ENCODE measurements at regions not wholly inside any gene's neighbourhood (a gene's known extent, or its start where the extent isn't known, plus 50 kb on each side); places are given as distances from the start of the nearest gene placed in this dataset.

DNA sequence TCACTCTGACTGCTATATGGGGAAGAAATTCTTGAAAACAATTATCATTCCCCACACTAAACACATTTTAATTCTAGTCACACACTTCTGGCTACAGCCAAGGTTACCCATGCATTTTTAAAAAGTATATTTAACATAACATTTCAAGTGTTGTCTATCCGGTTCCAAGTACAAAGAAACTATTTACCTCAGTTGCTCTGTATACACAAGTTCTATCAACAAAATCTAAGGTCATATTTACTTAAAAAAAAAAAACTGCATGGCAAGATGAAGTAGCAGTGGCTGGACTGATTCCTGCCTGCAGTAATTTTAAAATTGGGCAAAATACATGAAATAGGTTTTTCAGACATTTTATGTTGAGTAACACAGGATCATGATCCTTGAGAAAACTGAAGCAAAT lies 155.9 kb upstream of the TOM1L1 start:
- TF ChIP-seq, protein P1, sequence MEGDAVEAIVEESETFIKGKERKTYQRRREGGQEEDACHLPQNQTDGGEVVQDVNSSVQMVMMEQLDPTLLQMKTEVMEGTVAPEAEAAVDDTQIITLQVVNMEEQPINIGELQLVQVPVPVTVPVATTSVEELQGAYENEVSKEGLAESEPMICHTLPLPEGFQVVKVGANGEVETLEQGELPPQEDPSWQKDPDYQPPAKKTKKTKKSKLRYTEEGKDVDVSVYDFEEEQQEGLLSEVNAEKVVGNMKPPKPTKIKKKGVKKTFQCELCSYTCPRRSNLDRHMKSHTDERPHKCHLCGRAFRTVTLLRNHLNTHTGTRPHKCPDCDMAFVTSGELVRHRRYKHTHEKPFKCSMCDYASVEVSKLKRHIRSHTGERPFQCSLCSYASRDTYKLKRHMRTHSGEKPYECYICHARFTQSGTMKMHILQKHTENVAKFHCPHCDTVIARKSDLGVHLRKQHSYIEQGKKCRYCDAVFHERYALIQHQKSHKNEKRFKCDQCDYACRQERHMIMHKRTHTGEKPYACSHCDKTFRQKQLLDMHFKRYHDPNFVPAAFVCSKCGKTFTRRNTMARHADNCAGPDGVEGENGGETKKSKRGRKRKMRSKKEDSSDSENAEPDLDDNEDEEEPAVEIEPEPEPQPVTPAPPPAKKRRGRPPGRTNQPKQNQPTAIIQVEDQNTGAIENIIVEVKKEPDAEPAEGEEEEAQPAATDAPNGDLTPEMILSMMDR (conservative IDR thresholded peaks at IDR 0.05; ENCODE audit: low read length): no peak
- TF ChIP-seq EZH2phosphoT487 (IDR thresholded peaks at IDR 0.05; ENCODE audit: borderline replicate concordance, low read depth, low read length): no peak
